Activated CD8-positive, alpha-beta memory T cell treated with anti-CD3 and anti-CD28 coated beads, Interleukin-2, amount 10 ng/mL, durations not matched to agents 7 days and 5 days (primary cell): ENCODE measurements at regions not wholly inside any gene's neighbourhood (a gene's known extent, or its start where the extent isn't known, plus 50 kb on each side); places are given as distances from the start of the nearest gene placed in this dataset.
"Not testable (repeated sequence)": the region's sequence is repeated elsewhere in the genome, so short reads cannot be mapped to it uniquely, and the experiment has no call there.

Experiments
- ATAC-seq: fragments of 150-1000 bp; cut with Tn5 transposase; one replicate; pipeline ENCODE4 v1.10.0; 2021; ENCODE audit warnings: moderate library complexity
- CTCF ChIA-PET: fragments of 350-600 bp; sonication (Branson Sonifier 250); formaldehyde crosslinking; loops from one replicate; lab custom pipeline; 2021; ENCODE audit warnings: antibody characterized with exemption; lab: Charles Lee
- DNase-seq: peaks from one replicate; pipeline ENCODE4 v3.0.0-alpha.2; 2020
- H3K27ac Mint-ChIP-seq: one replicate; pipeline ENCODE4 v1.8.0; 2021; ENCODE audit warnings: mild to moderate bottlenecking, mixed read lengths
- H3K27me3 Mint-ChIP-seq: one replicate; pipeline ENCODE4 v1.8.0; 2021; ENCODE audit warnings: mixed read lengths
- H3K36me3 Mint-ChIP-seq: one replicate; pipeline ENCODE4 v1.8.0; 2021; ENCODE audit warnings: mild to moderate bottlenecking, mixed read lengths
- H3K4me1 Mint-ChIP-seq: one replicate; pipeline ENCODE4 v1.8.0; 2021; ENCODE audit warnings: mixed read lengths
- H3K4me3 Mint-ChIP-seq: one replicate; pipeline ENCODE4 v1.8.0; 2021; ENCODE audit warnings: mild to moderate bottlenecking, moderate library complexity, mixed read lengths
- H3K9me3 Mint-ChIP-seq: one replicate; pipeline ENCODE4 v1.8.0; 2022; ENCODE audit warnings: low read depth, mixed read lengths

GRCh38 chr2:208773074-208773473 lies 366.5 kb downstream of the PTH2R start:
- peaks cover 11% of the 10 kb centered on the region for H3K9me3 Mint-ChIP-seq
- DNase-seq, H3K4me3 Mint-ChIP-seq, H3K27me3 Mint-ChIP-seq, H3K36me3 Mint-ChIP-seq, H3K4me1 Mint-ChIP-seq, CTCF ChIA-PET, ATAC-seq, H3K27ac Mint-ChIP-seq: not testable (repeated sequence)

GRCh38 chr2:208781166-208781565 lies 374.6 kb downstream of the PTH2R start:
- no peak for ATAC-seq
- H3K4me3 Mint-ChIP-seq, result no peak overlapping the region
- no peaks in the 10 kb centered on the region for H3K36me3 Mint-ChIP-seq
- CTCF ChIA-PET, result no interaction called here
- H3K27ac Mint-ChIP-seq, result no peak overlapping the region
- no peak for DNase-seq
- H3K27me3 Mint-ChIP-seq, result no peaks in the 10 kb centered on the region
- peaks cover 5% of the 10 kb centered on the region for H3K9me3 Mint-ChIP-seq
- no peaks in the 10 kb centered on the region for H3K4me1 Mint-ChIP-seq

- no peak for ATAC-seq
- DNase-seq, result no peak
- no peaks in the 10 kb centered on the region for H3K27me3 Mint-ChIP-seq
- no peaks in the 10 kb centered on the region for H3K36me3 Mint-ChIP-seq
- H3K4me3 Mint-ChIP-seq, result no peak overlapping the region
- no peaks in the 10 kb centered on the region for H3K4me1 Mint-ChIP-seq
- peaks cover under 1% of the 10 kb centered on the region for H3K9me3 Mint-ChIP-seq
- no peak overlapping the region for H3K27ac Mint-ChIP-seq
- CTCF ChIA-PET, result no interaction called here
Measured at GRCh38 chr2:208782097-208782496, 375.5 kb downstream of the PTH2R start.

- DNase-seq (no peak), ATAC-seq (no peak)
- Mint-ChIP-seq H3K27me3 (no peaks in the 10 kb centered on the region), H3K4me3 (no peak overlapping the region), H3K36me3 (no peaks in the 10 kb centered on the region), H3K9me3 (peaks cover 2% of the 10 kb centered on the region), H3K27ac (no peak overlapping the region), H3K4me1 (no peaks in the 10 kb centered on the region)
- CTCF ChIA-PET, result no interaction called here
Measured at GRCh38 chr2:208783184-208783583, 376.6 kb downstream of the PTH2R start.

- H3K4me3 Mint-ChIP-seq, H3K4me1 Mint-ChIP-seq, H3K27me3 Mint-ChIP-seq, DNase-seq, H3K9me3 Mint-ChIP-seq, H3K27ac Mint-ChIP-seq, H3K36me3 Mint-ChIP-seq, CTCF ChIA-PET, ATAC-seq: not testable (repeated sequence)
Measured at GRCh38 chr2:208784774-208785173, 378.2 kb downstream of the PTH2R start.

GRCh38 chr2:208791257-208791656 lies 384.7 kb downstream of the PTH2R start:
- CTCF ChIA-PET, result no interaction called here
- no peak for ATAC-seq

GRCh38 chr2:208792766-208793165 lies 386.2 kb downstream of the PTH2R start:
- H3K27ac Mint-ChIP-seq, result no peak overlapping the region
- H3K9me3 Mint-ChIP-seq, result peaks cover 2% of the 10 kb centered on the region
- no peaks in the 10 kb centered on the region for H3K4me1 Mint-ChIP-seq
- ATAC-seq (no peak), DNase-seq (no peak)
- H3K36me3 Mint-ChIP-seq, result no peaks in the 10 kb centered on the region
- H3K4me3 Mint-ChIP-seq, result no peak overlapping the region
- no peaks in the 10 kb centered on the region for H3K27me3 Mint-ChIP-seq
- CTCF ChIA-PET, result no interaction called here

More at GRCh38 chr2:208791257-208791656, 384.7 kb downstream of the PTH2R start:
- Mint-ChIP-seq H3K27ac (no peak overlapping the region), H3K36me3 (no peaks in the 10 kb centered on the region), H3K4me3 (no peak overlapping the region), H3K9me3 (peaks cover 5% of the 10 kb centered on the region), H3K4me1 (no peaks in the 10 kb centered on the region), H3K27me3 (no peaks in the 10 kb centered on the region)
- no peak for DNase-seq

GRCh38 chr2:208793434-208793833 lies 386.8 kb downstream of the PTH2R start:
- DNase-seq (no peak), ATAC-seq (no peak)
- Mint-ChIP-seq H3K27ac (no peak overlapping the region), H3K4me1 (no peaks in the 10 kb centered on the region), H3K4me3 (no peak overlapping the region), H3K9me3 (peaks cover 2% of the 10 kb centered on the region), H3K36me3 (no peaks in the 10 kb centered on the region), H3K27me3 (no peaks in the 10 kb centered on the region)
- CTCF ChIA-PET, result no interaction called here

GRCh38 chr2:208794288-208794975 lies 387.8 kb downstream of the PTH2R start:
- CTCF ChIA-PET, result no interaction called here

GRCh38 chr2:208798698-208799097 lies 392.1 kb downstream of the PTH2R start:
- CTCF ChIA-PET, result no interaction called here
- ATAC-seq, result no peak
- Mint-ChIP-seq H3K9me3 (peaks cover 8% of the 10 kb centered on the region), H3K4me3 (no peak overlapping the region), H3K27ac (no peak overlapping the region), H3K4me1 (no peaks in the 10 kb centered on the region), H3K36me3 (no peaks in the 10 kb centered on the region), H3K27me3 (no peaks in the 10 kb centered on the region)
- no peak for DNase-seq

More at GRCh38 chr2:208794288-208794975, 387.8 kb downstream of the PTH2R start:
- DNase-seq (no peak), ATAC-seq (no peak)
- Mint-ChIP-seq H3K36me3 (no peaks in the 10 kb centered on the region), H3K4me3 (no peak overlapping the region), H3K27ac (no peak overlapping the region), H3K27me3 (no peaks in the 10 kb centered on the region), H3K4me1 (no peaks in the 10 kb centered on the region), H3K9me3 (peaks cover 2% of the 10 kb centered on the region)

GRCh38 chr2:208799397-208799796 lies 392.8 kb downstream of the PTH2R start:
- CTCF ChIA-PET, result no interaction called here
- Mint-ChIP-seq H3K27me3 (no peaks in the 10 kb centered on the region), H3K36me3 (no peaks in the 10 kb centered on the region), H3K4me1 (no peaks in the 10 kb centered on the region), H3K27ac (no peak overlapping the region), H3K9me3 (peaks cover 8% of the 10 kb centered on the region), H3K4me3 (no peak overlapping the region)
- no peak for ATAC-seq
- no peak for DNase-seq

- H3K4me3 Mint-ChIP-seq, H3K27ac Mint-ChIP-seq, CTCF ChIA-PET, H3K27me3 Mint-ChIP-seq, H3K4me1 Mint-ChIP-seq, H3K9me3 Mint-ChIP-seq, DNase-seq, H3K36me3 Mint-ChIP-seq, ATAC-seq: not testable (repeated sequence)
Measured at GRCh38 chr2:208800887-208801286, 394.3 kb downstream of the PTH2R start.

- DNase-seq, result no peak
- peaks cover 2% of the 10 kb centered on the region for H3K9me3 Mint-ChIP-seq
- H3K4me3 Mint-ChIP-seq, result no peak overlapping the region
- no peak overlapping the region for H3K27ac Mint-ChIP-seq
- no peaks in the 10 kb centered on the region for H3K4me1 Mint-ChIP-seq
- no peaks in the 10 kb centered on the region for H3K27me3 Mint-ChIP-seq
- H3K36me3 Mint-ChIP-seq, result no peaks in the 10 kb centered on the region
- CTCF ChIA-PET, result no interaction called here
- no peak for ATAC-seq
Measured at GRCh38 chr2:208807756-208808155, 401.2 kb downstream of the PTH2R start.

GRCh38 chr2:208811885-208812284 lies 405.3 kb downstream of the PTH2R start:
- H3K27me3 Mint-ChIP-seq, H3K4me3 Mint-ChIP-seq, H3K4me1 Mint-ChIP-seq, ATAC-seq, H3K27ac Mint-ChIP-seq, H3K9me3 Mint-ChIP-seq, DNase-seq, CTCF ChIA-PET, H3K36me3 Mint-ChIP-seq: not testable (repeated sequence)
